Tibial nerve (tissue), 4 donors: ENCODE measurements at regions not wholly inside any gene's neighbourhood (a gene's known extent, or its start where the extent isn't known, plus 50 kb on each side); places are given as distances from the start of the nearest gene placed in this dataset.

Source experiments
- DNase-seq, 2 donors: peaks; one replicate each; pipeline ENCODE4 v3.0.0-alpha.2; 2019; ENCODE audit warnings: low spot score in 2 of 2
- H3K27ac ChIP-seq, 4 donors: fragments of 200-600 bp; sonication (generic) in 3 of 4; one replicate each; pipeline ENCODE4 v1.5.1; 2017 to 2019; ENCODE audit warnings: mild to moderate bottlenecking in 1 of 4
- H3K27me3 ChIP-seq, 2 donors: fragments of 200-600 bp; sonication (generic) in 1 of 2; one replicate each; pipeline versions ENCODE4 v1.5.1 to v1.6.0; 2017 to 2019
- H3K36me3 ChIP-seq, 3 donors: fragments of 200-600 bp; sonication (generic); one replicate each; pipeline ENCODE4 v1.5.1; 2018 to 2019
- H3K4me1 ChIP-seq, 4 donors: fragments of 200-600 bp; sonication (generic) in 3 of 4; one replicate each; pipeline ENCODE4 v1.5.1; 2017 to 2019
- H3K4me3 ChIP-seq, 4 donors: fragments of 200-600 bp; sonication (generic) in 3 of 4; one replicate each; pipeline ENCODE4 v1.5.1; 2017 to 2019; ENCODE audit warnings: mild to moderate bottlenecking in 1 of 4, moderate library complexity in 1 of 4
- H3K9me3 ChIP-seq, 4 donors: fragments of 200-600 bp; sonication (generic) in 3 of 4; one replicate each; pipeline ENCODE4 v1.5.1; 2017 to 2019
- CTCF ChIP-seq, 5 experiments: fragments of 200-600 bp in 3 of 5; fragments of 450-650 bp in 2 of 5; sonication (generic) in 3 of 5; IDR thresholded peaks; one replicate each; pipeline ENCODE4 v1.5.1; 2016 to 2019; ENCODE audit warnings: antibody characterized with exemption in 5 of 5, mild to moderate bottlenecking in 3 of 5, moderate library complexity in 2 of 5
- EP300 ChIP-seq, 2 donors: sonication (generic); formaldehyde crosslinking; IDR thresholded peaks; one replicate each; pipeline ENCODE4 v1.6.1; 2017; ENCODE audit warnings: antibody characterized with exemption in 2 of 2, mild to moderate bottlenecking in 1 of 2
- POLR2A ChIP-seq, 2 donors: fragments of 450-650 bp; IDR thresholded peaks; one replicate each; pipeline ENCODE4 v1.6.1; 2017; ENCODE audit warnings: antibody characterized with exemption in 2 of 2, mild to moderate bottlenecking in 2 of 2, moderate library complexity in 2 of 2
- WGBS, 2 donors: methylation state at CpG; one replicate each; pipeline ENCODE4 v1.1.5; 2018; 5-methylcytosine and 5-hydroxymethylcytosine counted together

GRCh38 chr18:30889519-30890301, 152.8 kb downstream of the DSC3 start:
- Histone ChIP-seq H3K27me3 (no peaks in the 10 kb centered on the region), H3K36me3 (no peaks in the 10 kb centered on the region), H3K27ac (no peak overlapping the region), H3K4me1 (no peaks in the 10 kb centered on the region), H3K9me3 (no peaks in the 10 kb centered on the region), H3K4me3 (no peak overlapping the region)
- 39 to 44% methylated on average over 5 of the region's 5 CpGs for WGBS, 2 donors
- peak in 1 of 2 donors; percentile 6 for DNase-seq
- no peak for TF ChIP-seq EP300 (IDR thresholded peaks at IDR 0.05)
- TF ChIP-seq POLR2A (IDR thresholded peaks at IDR 0.05) = no peak
- peak in 1 of 5 experiments; percentile 19 for TF ChIP-seq CTCF (IDR thresholded peaks at IDR 0.05)

GRCh38 chr18:30888344-30888743, 154.2 kb downstream of the DSC3 start:
- H3K9me3 ChIP-seq = no peaks in the 10 kb centered on the region

GRCh38 chr18:30886998-30887397, 155.5 kb downstream of the DSC3 start:
- TF ChIP-seq CTCF (IDR thresholded peaks at IDR 0.05) (no peak), POLR2A (IDR thresholded peaks at IDR 0.05) (no peak), EP300 (IDR thresholded peaks at IDR 0.05) (no peak)
- WGBS, 2 donors = 91 to 94% methylated on average over 4 of the region's 4 CpGs

More at GRCh38 chr18:30888344-30888743, 154.2 kb downstream of the DSC3 start:
- WGBS, 2 donors = 89% methylated on average over 5 of the region's 5 CpGs
- DNase-seq = no peak
- TF ChIP-seq EP300 (IDR thresholded peaks at IDR 0.05) = no peak
- TF ChIP-seq CTCF (IDR thresholded peaks at IDR 0.05) = no peak
- no peak for TF ChIP-seq POLR2A (IDR thresholded peaks at IDR 0.05)
- H3K4me3 ChIP-seq = no peak overlapping the region
- H3K27ac ChIP-seq = no peak overlapping the region
- no peaks in the 10 kb centered on the region for H3K36me3 ChIP-seq
- H3K27me3 ChIP-seq = no peaks in the 10 kb centered on the region
- no peaks in the 10 kb centered on the region for H3K4me1 ChIP-seq

GRCh38 chr18:30870466-30870865, 172.1 kb downstream of the DSC3 start:
- Histone ChIP-seq H3K4me1 (no peaks in the 10 kb centered on the region), H3K4me3 (no peak overlapping the region), H3K36me3 (no peaks in the 10 kb centered on the region), H3K9me3 (no peaks in the 10 kb centered on the region), H3K27me3 (no peaks in the 10 kb centered on the region), H3K27ac (no peak overlapping the region)
- no peak for TF ChIP-seq POLR2A (IDR thresholded peaks at IDR 0.05)
- TF ChIP-seq CTCF (IDR thresholded peaks at IDR 0.05) = no peak
- TF ChIP-seq EP300 (IDR thresholded peaks at IDR 0.05) = no peak
- 85 to 89% methylated on average over 2 of the region's 2 CpGs for WGBS, 2 donors
- no peak for DNase-seq

More at GRCh38 chr18:30886998-30887397, 155.5 kb downstream of the DSC3 start:
- no peaks in the 10 kb centered on the region for H3K27me3 ChIP-seq
- H3K4me3 ChIP-seq = no peak overlapping the region
- no peak overlapping the region for H3K27ac ChIP-seq
- DNase-seq = no peak
- H3K36me3 ChIP-seq = no peaks in the 10 kb centered on the region
- no peaks in the 10 kb centered on the region for H3K9me3 ChIP-seq
- H3K4me1 ChIP-seq = no peaks in the 10 kb centered on the region

GRCh38 chr18:30862900-30863299, 179.6 kb downstream of the DSC3 start:
- 46 to 51% methylated on average over 6 of the region's 6 CpGs for WGBS, 2 donors

More at GRCh38 chr18:30862900-30863299, 179.6 kb downstream of the DSC3 start:
- Histone ChIP-seq H3K4me3 (no peak overlapping the region), H3K4me1 (no peaks in the 10 kb centered on the region), H3K27ac (no peak overlapping the region), H3K27me3 (no peaks in the 10 kb centered on the region), H3K9me3 (no peaks in the 10 kb centered on the region), H3K36me3 (no peaks in the 10 kb centered on the region)
- TF ChIP-seq CTCF (IDR thresholded peaks at IDR 0.05) = no peak
- no peak for TF ChIP-seq EP300 (IDR thresholded peaks at IDR 0.05)
- TF ChIP-seq POLR2A (IDR thresholded peaks at IDR 0.05) = no peak
- DNase-seq = no peak
